ENCODE measurements at regions not wholly inside any gene's neighbourhood (a gene's known extent, or its start where the extent isn't known, plus 50 kb on each side); places are given as distances from the start of the nearest gene placed in this dataset.

- TF ChIP-seq CTCF (IDR thresholded peaks at IDR 0.05) (no peak), POLR2A (IDR thresholded peaks at IDR 0.05) (no peak)
Measured at GRCh38 chr12:116628450-116628793, 69.2 kb downstream of the MAP1LC3B2 start.

Data from ovary (tissue), 3 donors.